Nucleus accumbens (tissue), 56 donors: ENCODE measurements at regions not wholly inside any gene's neighbourhood (a gene's known extent, or its start where the extent isn't known, plus 50 kb on each side); places are given as distances from the start of the nearest gene placed in this dataset.
"Not testable (repeated sequence)": the region's sequence is repeated elsewhere in the genome, so short reads cannot be mapped to it uniquely, and the experiment has no call there.

ENCODE experiments used
- DNase-seq, 56 donors: peaks; one replicate each; lab custom pipeline; 2025; lab: John Stamatoyannopoulos, UW

- DNase-seq = no peak
These were observed 164.7 kb upstream of the TRPM3 start for GRCh38 chr9:71286146-71286545.

DNA sequence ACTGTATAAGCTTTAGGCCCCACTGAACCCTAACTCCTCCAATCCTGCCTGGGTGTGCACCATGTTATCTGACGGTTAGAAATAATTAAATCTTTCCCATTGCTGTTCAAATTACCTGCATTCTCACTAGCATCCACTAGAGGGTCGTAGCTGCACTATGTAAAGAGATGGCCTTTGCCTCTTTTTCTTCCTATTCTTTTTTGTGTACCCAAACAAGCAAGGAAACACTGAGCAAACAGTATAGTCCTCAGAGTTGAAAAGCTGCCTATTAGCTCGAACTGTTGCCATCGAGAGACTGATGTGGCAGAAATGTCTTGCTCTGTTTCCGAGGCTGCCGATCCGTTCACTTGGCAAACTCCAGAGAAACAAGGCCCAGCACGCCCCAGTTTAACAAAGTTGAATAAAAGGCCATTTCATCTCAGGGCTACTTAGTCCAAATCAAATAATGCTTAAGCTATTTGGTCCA lies 163.8 kb upstream of the TRPM3 start:
- DNase-seq = peak in 50 of 56 donors; percentile 1 to 77 (median 29)

- DNase-seq = not testable (repeated sequence)
These were observed 160.7 kb upstream of the TRPM3 start for GRCh38 chr9:71282116-71282515.

DNA sequence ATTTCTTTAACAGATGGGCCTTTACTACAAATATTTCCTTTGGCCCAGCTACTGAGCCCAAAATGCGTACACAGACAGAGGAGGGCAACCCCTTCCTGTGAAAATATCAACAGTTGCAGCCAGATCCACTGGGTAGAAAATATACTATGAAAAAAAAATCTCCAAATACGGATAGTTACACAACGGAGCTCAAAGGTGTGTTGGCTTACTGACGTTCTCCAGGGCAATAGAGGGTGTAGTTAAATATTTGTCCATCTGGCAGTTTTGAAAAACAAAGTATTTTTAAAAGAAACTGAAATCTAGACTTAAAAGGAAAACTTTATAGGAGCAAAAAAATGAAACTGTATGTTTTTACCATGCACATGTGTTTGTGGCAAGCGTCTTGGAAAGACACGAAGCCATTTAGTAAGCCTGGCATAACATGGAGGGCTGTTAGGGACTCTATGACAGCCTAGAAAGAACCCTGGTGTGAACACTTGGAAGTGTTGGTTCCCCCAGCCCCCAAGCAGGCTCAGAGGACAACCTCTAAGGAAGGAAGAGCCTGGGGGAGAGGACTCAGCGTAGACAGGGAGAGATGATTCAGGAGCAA lies 157.8 kb upstream of the TRPM3 start:
- DNase-seq = no peak

GRCh38 chr9:71273613-71274012 lies 152.2 kb upstream of the TRPM3 start:
- no peak for DNase-seq

DNA sequence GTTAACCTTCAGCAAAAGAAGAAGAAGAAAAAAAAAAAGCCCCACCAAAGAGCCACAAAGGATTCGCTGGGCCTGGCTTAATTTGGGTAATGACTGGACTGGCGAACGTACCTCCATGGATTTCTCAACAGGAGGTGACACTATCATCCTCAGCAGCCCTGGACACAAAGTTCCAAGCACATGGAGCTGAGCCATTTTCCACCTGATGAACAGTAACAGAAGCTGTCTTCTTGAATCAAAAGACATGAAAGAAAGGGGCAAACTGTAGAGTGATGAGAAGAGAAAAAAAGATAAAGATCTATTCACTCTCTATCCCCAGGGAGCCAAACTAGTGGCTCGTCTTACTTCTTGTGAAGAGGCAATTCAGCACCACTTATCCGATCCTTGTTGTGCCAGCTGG lies 150.2 kb upstream of the TRPM3 start:
- DNase-seq = no peak

DNA sequence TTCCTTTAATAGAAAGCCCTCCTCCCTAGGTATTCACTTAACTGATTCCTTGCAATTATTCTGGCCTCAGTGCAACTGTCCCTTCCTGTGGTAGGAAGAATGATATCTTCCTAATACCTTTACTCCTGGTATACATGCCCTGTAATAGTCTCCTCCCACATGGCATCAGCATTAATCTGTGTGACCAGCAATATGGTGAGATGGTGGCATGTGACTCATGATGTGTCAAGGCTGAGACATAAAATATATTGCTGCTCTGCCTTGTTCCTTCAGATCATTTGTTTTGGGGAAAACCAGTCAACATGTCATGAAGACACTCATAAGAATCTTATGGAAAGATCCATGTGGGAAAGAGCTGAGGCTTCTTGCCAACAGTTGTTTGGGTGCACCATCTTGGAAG lies 149.1 kb upstream of the TRPM3 start:
- DNase-seq = no peak

DNA sequence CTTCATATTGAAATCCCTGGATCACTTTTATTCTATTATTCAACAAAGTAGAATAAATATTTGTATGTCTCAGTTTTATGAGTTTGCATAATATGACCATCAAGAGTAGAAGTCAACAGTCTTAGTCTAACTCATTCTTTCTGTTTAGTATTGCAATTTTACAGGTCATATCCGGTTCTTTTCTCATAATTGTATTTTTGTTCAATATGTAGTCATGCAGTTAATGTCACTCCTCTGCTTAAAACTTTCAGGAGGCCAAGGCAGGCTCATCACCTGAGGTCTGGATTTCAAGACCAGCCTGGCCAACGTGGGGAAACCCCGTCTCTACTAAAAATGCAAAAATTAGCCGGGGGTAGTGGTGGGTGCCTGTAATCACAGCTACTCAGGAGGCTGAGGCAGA lies 148.4 kb upstream of the TRPM3 start:
- no peak for DNase-seq

DNA sequence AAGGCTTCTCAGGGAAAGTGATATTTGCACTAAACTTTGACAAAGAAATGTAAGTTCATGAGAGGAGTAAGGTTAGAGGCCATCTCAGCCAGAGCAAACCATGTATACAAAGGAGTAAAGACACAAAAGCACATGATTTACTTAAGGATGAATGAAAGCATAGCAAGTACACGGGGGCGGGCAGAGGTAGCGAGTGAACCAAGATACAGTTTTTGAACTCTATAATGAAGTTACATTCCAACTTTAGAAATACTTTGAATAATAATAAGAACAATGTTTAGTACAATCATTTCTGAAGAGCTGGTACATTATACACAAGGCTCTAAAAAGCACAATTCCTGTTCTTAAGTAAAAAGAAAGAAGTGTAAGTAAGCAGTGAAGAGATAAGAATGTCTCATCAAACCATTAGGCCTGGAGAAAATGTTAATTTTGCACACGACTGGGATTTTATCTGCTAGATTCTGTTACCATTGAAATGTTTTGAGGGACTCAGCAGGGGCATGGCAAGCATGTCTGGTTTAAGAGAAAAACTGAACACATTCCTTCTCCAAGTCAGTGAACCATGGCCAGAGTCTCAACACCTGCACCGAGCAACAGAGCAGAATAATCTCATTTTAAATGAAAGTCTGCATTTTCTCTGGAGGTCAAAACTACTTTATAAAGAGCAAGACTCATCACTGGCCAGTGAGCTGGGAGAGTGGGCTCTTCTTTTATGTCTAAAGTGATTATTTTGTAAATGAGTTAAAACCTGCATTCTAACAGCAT lies 147.6 kb upstream of the TRPM3 start:
- DNase-seq = no peak

DNA sequence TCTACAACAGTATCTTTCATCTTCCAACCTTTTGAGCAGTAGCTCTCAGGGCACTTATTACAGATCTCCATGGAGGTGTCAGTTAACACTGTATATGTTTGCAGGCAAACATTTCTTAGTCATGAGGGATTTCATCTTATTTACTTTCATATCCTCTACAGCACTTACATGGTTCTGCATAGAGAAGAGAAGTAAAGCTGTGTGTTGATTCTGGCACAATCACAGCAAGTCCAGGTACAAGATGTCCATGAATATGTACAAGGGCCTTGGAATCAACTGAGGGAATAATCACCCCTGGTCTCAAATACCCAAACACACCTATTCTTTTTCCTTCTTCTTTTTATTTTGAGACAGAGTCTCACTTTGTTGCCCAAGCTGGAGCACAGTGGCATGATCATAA lies 142.0 kb upstream of the TRPM3 start:
- DNase-seq = no peak

- not testable (repeated sequence) for DNase-seq
These were observed 139.0 kb upstream of the TRPM3 start for GRCh38 chr9:71260419-71260818.

DNA sequence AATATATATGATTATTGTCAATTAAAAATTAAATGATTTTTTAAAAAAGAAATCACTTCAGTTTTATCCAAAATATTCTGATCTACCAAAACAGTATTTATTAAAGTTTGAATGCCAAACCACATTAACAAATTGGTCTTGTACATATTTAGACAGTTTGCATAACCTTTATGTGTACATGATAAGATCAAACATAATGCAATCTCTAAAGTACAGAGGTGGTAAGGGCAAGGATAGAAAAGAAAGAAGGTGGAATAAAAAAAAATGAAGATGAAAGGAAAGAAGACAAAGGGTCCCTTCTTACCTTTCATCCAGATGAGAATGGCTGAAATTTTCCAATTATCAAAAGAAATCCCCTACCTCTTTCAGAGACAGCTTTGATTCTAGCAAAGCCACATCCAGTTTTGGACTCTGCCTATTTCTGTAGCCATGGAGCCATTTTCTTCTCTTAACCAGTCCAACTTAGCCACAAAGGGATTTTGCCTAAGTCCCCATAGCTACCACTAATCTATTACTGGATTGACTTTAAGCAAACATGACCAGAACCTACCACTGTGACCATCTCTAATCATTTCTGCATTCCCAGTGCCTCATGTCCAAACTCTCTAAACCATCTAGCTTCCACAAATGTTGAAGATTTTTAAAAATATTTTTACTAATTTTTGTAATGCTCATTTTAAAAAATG lies 133.3 kb upstream of the TRPM3 start:
- DNase-seq = no peak

- no peak for DNase-seq
These were observed 131.6 kb upstream of the TRPM3 start for GRCh38 chr9:71253011-71253410.

GRCh38 chr9:71250581-71250980 lies 129.2 kb upstream of the TRPM3 start:
- DNase-seq = no peak

GRCh38 chr9:71249729-71250317 lies 128.4 kb upstream of the TRPM3 start:
- peak in 15 of 56 donors; percentile 0 to 31 (median 3) for DNase-seq

- DNase-seq = no peak
These were observed 124.2 kb upstream of the TRPM3 start for GRCh38 chr9:71245651-71246050.

DNA sequence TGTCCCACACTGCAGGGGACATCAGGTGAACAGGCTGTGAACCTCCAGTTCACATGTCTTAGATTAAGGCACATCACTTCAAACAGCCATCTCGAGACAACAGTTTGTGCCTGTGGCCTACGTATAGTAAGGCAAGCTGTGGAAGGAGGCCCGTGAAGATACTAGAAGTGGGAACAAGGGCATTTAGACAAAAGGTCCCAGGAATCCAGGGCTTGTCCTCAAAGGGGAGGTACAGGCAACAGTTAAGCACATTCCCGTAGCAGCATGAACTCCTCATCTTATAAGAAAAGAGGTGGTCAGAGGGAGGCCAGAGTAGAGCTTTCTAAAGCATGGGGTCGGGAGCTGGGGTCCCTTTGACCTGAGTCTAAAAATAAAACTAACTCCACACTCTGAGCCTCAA lies 122.5 kb upstream of the TRPM3 start:
- no peak for DNase-seq

DNA sequence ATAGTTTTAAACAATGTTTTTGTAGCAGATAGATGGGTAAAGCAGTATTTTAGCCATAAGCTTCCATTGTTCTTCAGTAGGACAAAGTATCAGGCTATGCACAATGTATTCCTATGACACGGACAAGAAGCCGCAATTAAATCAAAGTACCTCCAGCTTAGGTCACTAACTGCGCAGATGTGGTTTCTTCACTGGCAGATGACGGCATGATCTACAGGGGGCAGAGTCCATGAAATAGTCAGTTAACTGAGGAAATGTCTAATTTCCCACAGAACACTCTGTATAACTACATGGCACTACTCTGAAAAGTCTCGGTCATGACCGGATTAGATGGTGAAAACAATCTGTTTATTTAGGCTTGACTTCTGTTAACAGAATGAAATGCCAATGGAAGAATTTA lies 120.7 kb upstream of the TRPM3 start:
- DNase-seq = no peak

- DNase-seq = no peak
These were observed 115.6 kb upstream of the TRPM3 start for GRCh38 chr9:71237051-71237450.

GRCh38 chr9:71233646-71234045 lies 112.2 kb upstream of the TRPM3 start:
- DNase-seq = no peak

GRCh38 chr9:71223953-71224538 lies 102.6 kb upstream of the TRPM3 start:
- no peak for DNase-seq
